HepG2 (cell line): ENCODE measurements at regions not wholly inside any gene's neighbourhood (a gene's known extent, or its start where the extent isn't known, plus 50 kb on each side); places are given as distances from the start of the nearest gene placed in this dataset.

ENCODE experiments used
- ATAC-seq: fragments of 200-7000 bp; cut with Tn5 transposase; 3 replicates; pipeline ENCODE4 v1.9.1; 2020; ENCODE audit warnings: mild to moderate bottlenecking, moderate library complexity
- BruUV-seq: library from RNA; stranded (reverse); fragments of 400-500 nt; replicated peaks from 2 replicates; lab custom pipeline; 2021; lab: Mats Ljungman, UMichigan
- CTCF ChIA-PET: fragments of 300-600 bp; formaldehyde crosslinking; extraction: SDS; loops from one replicate; lab custom pipeline; 2021; ENCODE audit warnings: low total read pairs, inconsistent platforms, low intra/inter-chr PET ratio; lab: Yijun Ruan, JAX
- POLR2A ChIA-PET: fragments of 350-600 bp; sonication (Branson Sonifier 250); formaldehyde crosslinking; loops from one replicate; lab custom pipeline; 2020; ENCODE audit warnings: antibody characterized with exemption, inconsistent platforms; lab: Yijun Ruan, JAX
- DNase-seq: peaks from one replicate; pipeline ENCODE4 v3.0.0-alpha.2; 2015; ENCODE audit warnings: low spot score
- FAIRE-seq: peaks from 3 replicates; lab custom pipeline; 2011; peaks lifted over from hg19 to GRCh38; lab: Jason Lieb, UNC
- H2AFZ ChIP-seq: one replicate; pipeline ENCODE4 v1.6.1; 2011; ENCODE audit warnings: low read length, inconsistent platforms
- H3K27ac ChIP-seq: fragments of 300-600 bp; 3 replicates; pipeline ENCODE4 v1.8.0; 2011; ENCODE audit warnings: mixed run types, mild to moderate bottlenecking, mixed read lengths, low read length, inconsistent platforms; ENCODE audit not compliant: insufficient read depth; ENCODE audit errors: extremely low read length
- H3K27me3 ChIP-seq, 2 experiments: fragments of 200-600 bp in 1 of 2; 2 replicates in 1 of 2; 3 replicates in 1 of 2; pipeline versions ENCODE4 v1.6.0 to v1.8.0; 2011; ENCODE audit warnings: low read length in 2 of 2, mild to moderate bottlenecking in 2 of 2, moderate library complexity in 2 of 2, inconsistent platforms in 1 of 2; ENCODE audit not compliant: insufficient read depth in 2 of 2, control insufficient read depth in 1 of 2
- H3K36me3 ChIP-seq, 2 experiments: fragments of 200-600 bp in 1 of 2; replicated peaks in 1 of 2; 2 replicates in 1 of 2; 3 replicates in 1 of 2; pipeline versions ENCODE4 v1.5.1 to v1.8.0; 2011; ENCODE audit warnings: low read length in 2 of 2, inconsistent platforms in 1 of 2; ENCODE audit not compliant: insufficient read depth in 2 of 2, control insufficient read depth in 1 of 2
- H3K4me1 ChIP-seq: 2 replicates; pipeline ENCODE4 v1.5.1; 2012; ENCODE audit warnings: low read length, inconsistent platforms; ENCODE audit not compliant: insufficient read depth
- H3K4me2 ChIP-seq: 2 replicates; pipeline ENCODE4 v1.6.0; 2011; ENCODE audit warnings: low read depth, low read length, inconsistent platforms
- H3K4me3 ChIP-seq, 3 experiments: fragments of 200-600 bp in 1 of 3; sonication (generic), shearing (Covaris generic) in 1 of 3; replicated peaks in 1 of 3; 2 replicates each; pipeline ENCODE4 v1.5.1; 2011 to 2016; ENCODE audit warnings: low read length in 3 of 3, inconsistent platforms in 2 of 3, low read depth in 2 of 3, mild to moderate bottlenecking in 2 of 3, control low read depth in 1 of 3, mixed read lengths in 1 of 3; ENCODE audit not compliant: insufficient read depth in 1 of 3
- H3K79me2 ChIP-seq: one replicate; pipeline ENCODE4 v1.6.1; 2011; ENCODE audit warnings: low read length, inconsistent platforms; ENCODE audit not compliant: insufficient read depth
- H3K9ac ChIP-seq: 2 replicates; pipeline ENCODE4 v1.6.0; 2011; ENCODE audit warnings: mild to moderate bottlenecking, low read depth, low read length, inconsistent platforms; ENCODE audit not compliant: insufficient read depth
- H3K9me3 ChIP-seq: 2 replicates; pipeline ENCODE4 v1.5.1; 2012; ENCODE audit warnings: mild to moderate bottlenecking, low read length
- H4K20me1 ChIP-seq: 2 replicates; pipeline ENCODE4 v1.6.0; 2011; ENCODE audit warnings: inconsistent platforms, mild to moderate bottlenecking, low read length, moderate library complexity; ENCODE audit not compliant: insufficient read depth
- CC2D1A ChIP-seq: sonication (generic); formaldehyde crosslinking; IDR thresholded peaks from 2 replicates; pipeline ENCODE4 v1.8.1; 2023; ENCODE audit warnings: mild to moderate bottlenecking, missing genetic modification reagents
- NONO ChIP-seq, 2 experiments: fragments of 450-650 bp in 1 of 2; sonication (generic) in 1 of 2; formaldehyde crosslinking in 1 of 2; IDR thresholded peaks in 1 of 2; conservative IDR thresholded peaks in 1 of 2; 2 replicates each; pipeline versions ENCODE4 v1.6.1 to v1.8.0; 2017 to 2022; ENCODE audit warnings: mild to moderate bottlenecking in 1 of 2, missing genetic modification reagents in 1 of 2, moderate library complexity in 1 of 2
- YEATS4 ChIP-seq: sonication (generic); formaldehyde crosslinking; IDR thresholded peaks from 2 replicates; pipeline ENCODE4 v1.4.0; 2020; ENCODE audit warnings: missing genetic modification reagents, borderline replicate concordance
- ZNF460 ChIP-seq: sonication (generic); formaldehyde crosslinking; IDR thresholded peaks from 2 replicates; pipeline ENCODE4 v1.5.1; 2020; ENCODE audit warnings: missing genetic modification reagents, mild to moderate bottlenecking, borderline replicate concordance
- ZNF768 ChIP-seq: sonication (generic); formaldehyde crosslinking; IDR thresholded peaks from 2 replicates; pipeline ENCODE4 v1.4.0; 2020; ENCODE audit warnings: missing genetic modification reagents
- WGBS: methylation state at CpG from one replicate; pipeline ENCODE4 v1.1.6; 2017; ENCODE audit warnings: low lambda C conversion rate; 5-methylcytosine and 5-hydroxymethylcytosine counted together
- in situ Hi-C: cut with HindIII; loops from 2 replicates; pipeline ENCODE4 v1.10.0; 2017; ENCODE audit warnings: low pct_unique_long_range_greater_than_20kb; ENCODE audit not compliant: extremely low pct_ligation_motif_present
- intact Hi-C: fragments of 100-400 bp; cut with micrococcal nuclease; formaldehyde crosslinking; loops from one replicate; pipeline ENCODE4 v1.10.0; 2022; ENCODE audit not compliant: unreplicated experiment
- TF ChIP-seq, protein P1 (sequence below): sonication (generic); formaldehyde crosslinking; IDR thresholded peaks from 2 replicates; pipeline ENCODE4 v1.4.0; 2020; ENCODE audit warnings: missing genetic modification reagents
- TF ChIP-seq, protein P2 (sequence below): sonication (generic); formaldehyde crosslinking; IDR thresholded peaks from 2 replicates; pipeline ENCODE4 v1.4.0; 2020; ENCODE audit warnings: missing genetic modification reagents

DNA sequence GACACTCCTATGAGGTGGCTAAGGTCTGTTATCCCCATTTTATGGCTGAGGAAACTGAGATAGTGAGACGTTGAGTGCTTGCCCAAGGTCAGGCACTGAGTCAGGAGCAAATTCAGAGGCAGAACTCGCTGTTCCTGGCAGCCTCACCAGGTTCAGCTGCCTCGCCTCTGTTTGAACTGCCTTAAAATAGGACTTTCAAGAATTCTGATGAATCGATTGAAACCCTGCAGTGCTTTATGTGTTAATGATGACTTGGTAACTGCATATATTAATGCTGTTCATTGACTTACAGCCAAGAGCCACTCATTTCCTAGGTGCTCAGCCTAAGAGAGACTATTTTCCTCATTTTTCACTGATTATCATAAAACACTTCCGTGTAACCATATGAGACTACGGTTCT lies 79.5 kb upstream of the BHLHE40 start:
- CTCF ChIA-PET: no interaction called here
- no peak for ATAC-seq
- no TSS peak for BruUV-seq
- Histone ChIP-seq H3K27ac (no peak overlapping the region), H3K4me3 (no peak overlapping the region), H4K20me1 (no peaks in the 10 kb centered on the region), H3K79me2 (no peaks in the 10 kb centered on the region), H3K4me2 (no peak overlapping the region), H3K36me3 (no peaks in the 10 kb centered on the region), H3K4me1 (no peaks in the 10 kb centered on the region), H3K9me3 (no peaks in the 10 kb centered on the region), H3K27me3 (peaks cover 0 to 9% of the 10 kb centered on the region in 2 experiments; a peak in 2 of 5 replicates), H3K9ac (no peak overlapping the region), H2AFZ (no peak overlapping the region)
- no peak for DNase-seq
- POLR2A ChIA-PET: no interaction called here
- TF ChIP-seq, protein P1, sequence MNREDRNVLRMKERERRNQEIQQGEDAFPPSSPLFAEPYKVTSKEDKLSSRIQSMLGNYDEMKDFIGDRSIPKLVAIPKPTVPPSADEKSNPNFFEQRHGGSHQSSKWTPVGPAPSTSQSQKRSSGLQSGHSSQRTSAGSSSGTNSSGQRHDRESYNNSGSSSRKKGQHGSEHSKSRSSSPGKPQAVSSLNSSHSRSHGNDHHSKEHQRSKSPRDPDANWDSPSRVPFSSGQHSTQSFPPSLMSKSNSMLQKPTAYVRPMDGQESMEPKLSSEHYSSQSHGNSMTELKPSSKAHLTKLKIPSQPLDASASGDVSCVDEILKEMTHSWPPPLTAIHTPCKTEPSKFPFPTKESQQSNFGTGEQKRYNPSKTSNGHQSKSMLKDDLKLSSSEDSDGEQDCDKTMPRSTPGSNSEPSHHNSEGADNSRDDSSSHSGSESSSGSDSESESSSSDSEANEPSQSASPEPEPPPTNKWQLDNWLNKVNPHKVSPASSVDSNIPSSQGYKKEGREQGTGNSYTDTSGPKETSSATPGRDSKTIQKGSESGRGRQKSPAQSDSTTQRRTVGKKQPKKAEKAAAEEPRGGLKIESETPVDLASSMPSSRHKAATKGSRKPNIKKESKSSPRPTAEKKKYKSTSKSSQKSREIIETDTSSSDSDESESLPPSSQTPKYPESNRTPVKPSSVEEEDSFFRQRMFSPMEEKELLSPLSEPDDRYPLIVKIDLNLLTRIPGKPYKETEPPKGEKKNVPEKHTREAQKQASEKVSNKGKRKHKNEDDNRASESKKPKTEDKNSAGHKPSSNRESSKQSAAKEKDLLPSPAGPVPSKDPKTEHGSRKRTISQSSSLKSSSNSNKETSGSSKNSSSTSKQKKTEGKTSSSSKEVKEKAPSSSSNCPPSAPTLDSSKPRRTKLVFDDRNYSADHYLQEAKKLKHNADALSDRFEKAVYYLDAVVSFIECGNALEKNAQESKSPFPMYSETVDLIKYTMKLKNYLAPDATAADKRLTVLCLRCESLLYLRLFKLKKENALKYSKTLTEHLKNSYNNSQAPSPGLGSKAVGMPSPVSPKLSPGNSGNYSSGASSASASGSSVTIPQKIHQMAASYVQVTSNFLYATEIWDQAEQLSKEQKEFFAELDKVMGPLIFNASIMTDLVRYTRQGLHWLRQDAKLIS (CRISPR knock-in tag): no peak
- FAIRE-seq: no peak
- WGBS: 45% methylated on average over 5 of the region's 6 CpGs
- intact Hi-C loops: no loop called here
- in situ Hi-C loops: no loop called here

GRCh38 chr3:4900298-4900697 lies 78.9 kb upstream of the BHLHE40 start:
- H4K20me1 ChIP-seq: no peaks in the 10 kb centered on the region
- no peak overlapping the region for H3K9ac ChIP-seq
- no peaks in the 10 kb centered on the region for H3K79me2 ChIP-seq
- H3K4me1 ChIP-seq: no peaks in the 10 kb centered on the region
- H3K9me3 ChIP-seq: no peaks in the 10 kb centered on the region
- no peak for FAIRE-seq
- no TSS peak for BruUV-seq
- no peak overlapping the region for H3K4me2 ChIP-seq
- DNase-seq: no peak
- TF ChIP-seq, protein P2, sequence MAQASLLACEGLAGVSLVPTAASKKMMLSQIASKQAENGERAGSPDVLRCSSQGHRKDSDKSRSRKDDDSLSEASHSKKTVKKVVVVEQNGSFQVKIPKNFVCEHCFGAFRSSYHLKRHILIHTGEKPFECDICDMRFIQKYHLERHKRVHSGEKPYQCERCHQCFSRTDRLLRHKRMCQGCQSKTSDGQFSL (CRISPR knock-in tag): no peak
- TF ChIP-seq ZNF768 (CRISPR knock-in tag) (no peak), YEATS4 (CRISPR knock-in tag) (no peak), ZNF460 (CRISPR knock-in tag) (no peak), NONO (IDR thresholded peaks at IDR 0.05) (no peak), NONO (CRISPR knock-in tag; conservative IDR thresholded peaks at IDR 0.05) (no peak), CC2D1A (CRISPR knock-in tag) (no peak)
- no peaks in the 10 kb centered on the region for H3K36me3 ChIP-seq
- WGBS: 69% methylated on average over 4 of the region's 4 CpGs
- peaks cover 0 to 9% of the 10 kb centered on the region in 2 experiments; a peak in 2 of 5 replicates for H3K27me3 ChIP-seq
- no peak for ATAC-seq
- H3K27ac ChIP-seq: no peak overlapping the region
- ChIA-PET CTCF (no interaction called here), POLR2A (no interaction called here)
- intact Hi-C loops: no loop called here
- H3K4me3 ChIP-seq: no peak overlapping the region
- in situ Hi-C loops: no loop called here
- H2AFZ ChIP-seq: no peak overlapping the region
